ENCODE measurements at regions not wholly inside any gene's neighbourhood (a gene's known extent, or its start where the extent isn't known, plus 50 kb on each side); places are given as distances from the start of the nearest gene placed in this dataset.

DNA sequence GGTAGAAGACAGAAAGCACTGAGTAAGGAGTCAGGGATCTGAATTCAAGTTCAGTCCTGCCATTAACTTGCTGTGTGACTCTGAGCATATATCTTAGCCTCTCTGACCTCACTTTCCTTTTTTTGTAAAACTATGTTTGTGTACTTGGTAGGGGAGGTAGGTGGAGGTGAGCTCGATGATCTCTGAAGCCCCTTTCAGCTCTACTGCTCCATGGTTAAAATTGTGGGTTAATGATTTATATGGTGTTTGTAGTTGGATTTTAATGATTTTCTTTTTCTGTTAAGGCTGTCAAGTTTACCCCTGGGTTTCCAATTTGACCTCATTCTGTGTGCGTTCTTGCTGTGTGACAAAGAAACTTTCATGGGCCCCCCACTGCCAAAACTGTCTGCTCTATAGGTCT lies 124.1 kb downstream of the CD164 start (continued):
- TF ChIP-seq, protein P1, sequence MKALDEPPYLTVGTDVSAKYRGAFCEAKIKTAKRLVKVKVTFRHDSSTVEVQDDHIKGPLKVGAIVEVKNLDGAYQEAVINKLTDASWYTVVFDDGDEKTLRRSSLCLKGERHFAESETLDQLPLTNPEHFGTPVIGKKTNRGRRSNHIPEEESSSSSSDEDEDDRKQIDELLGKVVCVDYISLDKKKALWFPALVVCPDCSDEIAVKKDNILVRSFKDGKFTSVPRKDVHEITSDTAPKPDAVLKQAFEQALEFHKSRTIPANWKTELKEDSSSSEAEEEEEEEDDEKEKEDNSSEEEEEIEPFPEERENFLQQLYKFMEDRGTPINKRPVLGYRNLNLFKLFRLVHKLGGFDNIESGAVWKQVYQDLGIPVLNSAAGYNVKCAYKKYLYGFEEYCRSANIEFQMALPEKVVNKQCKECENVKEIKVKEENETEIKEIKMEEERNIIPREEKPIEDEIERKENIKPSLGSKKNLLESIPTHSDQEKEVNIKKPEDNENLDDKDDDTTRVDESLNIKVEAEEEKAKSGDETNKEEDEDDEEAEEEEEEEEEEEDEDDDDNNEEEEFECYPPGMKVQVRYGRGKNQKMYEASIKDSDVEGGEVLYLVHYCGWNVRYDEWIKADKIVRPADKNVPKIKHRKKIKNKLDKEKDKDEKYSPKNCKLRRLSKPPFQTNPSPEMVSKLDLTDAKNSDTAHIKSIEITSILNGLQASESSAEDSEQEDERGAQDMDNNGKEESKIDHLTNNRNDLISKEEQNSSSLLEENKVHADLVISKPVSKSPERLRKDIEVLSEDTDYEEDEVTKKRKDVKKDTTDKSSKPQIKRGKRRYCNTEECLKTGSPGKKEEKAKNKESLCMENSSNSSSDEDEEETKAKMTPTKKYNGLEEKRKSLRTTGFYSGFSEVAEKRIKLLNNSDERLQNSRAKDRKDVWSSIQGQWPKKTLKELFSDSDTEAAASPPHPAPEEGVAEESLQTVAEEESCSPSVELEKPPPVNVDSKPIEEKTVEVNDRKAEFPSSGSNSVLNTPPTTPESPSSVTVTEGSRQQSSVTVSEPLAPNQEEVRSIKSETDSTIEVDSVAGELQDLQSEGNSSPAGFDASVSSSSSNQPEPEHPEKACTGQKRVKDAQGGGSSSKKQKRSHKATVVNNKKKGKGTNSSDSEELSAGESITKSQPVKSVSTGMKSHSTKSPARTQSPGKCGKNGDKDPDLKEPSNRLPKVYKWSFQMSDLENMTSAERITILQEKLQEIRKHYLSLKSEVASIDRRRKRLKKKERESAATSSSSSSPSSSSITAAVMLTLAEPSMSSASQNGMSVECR (CRISPR knock-in tag; IDR thresholded peaks at IDR 0.05) = no peak
- TF ChIP-seq RB1 (IDR thresholded peaks at IDR 0.05; ENCODE audit: low read depth) (no peak), RBM25 (IDR thresholded peaks at IDR 0.05; ENCODE audit: low read depth, low read length, severe bottlenecking) (peak; percentile 91)
- TF ChIP-seq, protein P2, sequence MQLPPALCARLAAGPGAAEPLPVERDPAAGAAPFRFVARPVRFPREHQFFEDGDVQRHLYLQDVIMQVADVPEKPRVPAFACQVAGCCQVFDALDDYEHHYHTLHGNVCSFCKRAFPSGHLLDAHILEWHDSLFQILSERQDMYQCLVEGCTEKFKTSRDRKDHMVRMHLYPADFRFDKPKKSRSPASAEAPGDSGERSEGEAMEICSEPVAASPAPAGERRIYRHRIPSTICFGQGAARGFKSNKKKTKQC (CRISPR knock-in tag; IDR thresholded peaks at IDR 0.05) = no peak

DNA sequence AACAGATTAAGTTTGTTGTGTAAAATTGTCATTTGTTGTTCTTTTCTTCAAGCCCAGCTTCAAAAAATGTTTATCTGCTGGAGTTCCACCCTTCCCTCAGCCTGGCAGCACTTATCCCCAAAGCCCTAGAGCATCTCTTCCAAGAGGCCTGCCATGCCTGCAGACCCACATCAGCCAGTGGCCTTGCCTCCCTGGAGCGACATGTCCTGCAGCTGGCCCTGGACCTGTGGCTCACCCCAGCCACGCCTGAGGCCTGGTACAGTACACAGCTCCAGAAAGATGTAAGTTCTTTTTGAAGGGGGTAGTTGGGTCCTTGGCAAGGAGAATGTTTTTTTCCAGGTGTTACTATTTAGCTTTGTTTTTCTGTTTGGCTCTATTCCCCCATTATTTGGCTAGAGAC lies 124.8 kb downstream of the CD164 start:
- intact Hi-C loops (cut with micrococcal nuclease) = no loop called here
- CTCF ChIA-PET (ENCODE audit: low intra/inter-chr PET ratio) = no interaction called here
- no peaks in the 10 kb centered on the region for H3K9me3 ChIP-seq (replicated peaks; ENCODE audit: control insufficient read depth, insufficient read depth, low read depth, low read length)
- TF ChIP-seq EP300 (IDR thresholded peaks at IDR 0.05; ENCODE audit: low read length) (no peak), NR2C1 (IDR thresholded peaks at IDR 0.05) (no peak), NR2C1 (tag; IDR thresholded peaks at IDR 0.05) (no peak), FOXK1 (CRISPR knock-in tag; IDR thresholded peaks at IDR 0.05; ENCODE audit: borderline replicate concordance) (no peak), CBX1 (IDR thresholded peaks at IDR 0.05; ENCODE audit: low read depth) (no peak), EHMT2 (IDR thresholded peaks at IDR 0.05) (no peak), EZH2 (IDR thresholded peaks at IDR 0.05; ENCODE audit: borderline replicate concordance, low read depth, low read length) (no peak), ZNF311 (CRISPR knock-in tag; IDR thresholded peaks at IDR 0.05) (no peak), SPI1 (IDR thresholded peaks at IDR 0.05; ENCODE audit: borderline replicate concordance, low read depth, low read length) (no peak), IFI16 (CRISPR knock-in tag; IDR thresholded peaks at IDR 0.05) (no peak), SIX5 (IDR thresholded peaks at IDR 0.05; ENCODE audit: borderline replicate concordance in 1 of 2, insufficient read depth in 1 of 2, low read depth in 1 of 2, low read length in 2 of 2) (no peak)
- TF ChIP-seq, protein P3, sequence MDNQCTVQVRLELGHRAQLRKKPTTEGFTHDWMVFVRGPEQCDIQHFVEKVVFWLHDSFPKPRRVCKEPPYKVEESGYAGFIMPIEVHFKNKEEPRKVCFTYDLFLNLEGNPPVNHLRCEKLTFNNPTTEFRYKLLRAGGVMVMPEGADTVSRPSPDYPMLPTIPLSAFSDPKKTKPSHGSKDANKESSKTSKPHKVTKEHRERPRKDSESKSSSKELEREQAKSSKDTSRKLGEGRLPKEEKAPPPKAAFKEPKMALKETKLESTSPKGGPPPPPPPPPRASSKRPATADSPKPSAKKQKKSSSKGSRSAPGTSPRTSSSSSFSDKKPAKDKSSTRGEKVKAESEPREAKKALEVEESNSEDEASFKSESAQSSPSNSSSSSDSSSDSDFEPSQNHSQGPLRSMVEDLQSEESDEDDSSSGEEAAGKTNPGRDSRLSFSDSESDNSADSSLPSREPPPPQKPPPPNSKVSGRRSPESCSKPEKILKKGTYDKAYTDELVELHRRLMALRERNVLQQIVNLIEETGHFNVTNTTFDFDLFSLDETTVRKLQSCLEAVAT (IDR thresholded peaks at IDR 0.05) = no peak

More for the DNA sequence above, 124.8 kb downstream of the CD164 start:
- Histone ChIP-seq H3K27me3 (ENCODE audit: control insufficient read depth in 2 of 2, insufficient read depth in 2 of 2, low read length in 2 of 2) (no peaks in the 10 kb centered on the region), H3K9ac (ENCODE audit: insufficient read depth in 1 of 2, low read depth in 2 of 2, low read length in 2 of 2) (0 out of 4 replicates have a peak overlapping the region, but pooled peaks of 1 of the 2 experiments have one; percentile 10), H3K4me2 (ENCODE audit: insufficient read depth, low read length) (no peak overlapping the region), H3K9me1 (ENCODE audit: control insufficient read depth, insufficient read depth, low read length) (no peaks in the 10 kb centered on the region), H4K20me1 (replicated peaks; ENCODE audit: control insufficient read depth, insufficient read depth, low read length) (no peaks in the 10 kb centered on the region), H2AFZ (ENCODE audit: low read depth, low read length) (0 out of 2 replicates have a peak overlapping the region, but pooled peaks have one; percentile 4), H3K79me2 (ENCODE audit: control insufficient read depth, insufficient read depth, low read length) (no peaks in the 10 kb centered on the region), H3K27ac (ENCODE audit: extremely low read depth, low read depth, low read length) (no peak overlapping the region), H3K36me3 (ENCODE audit: control insufficient read depth, insufficient read depth, low read length) (no peaks in the 10 kb centered on the region), H3K4me1 (replicated peaks in 1 of 2; ENCODE audit: control insufficient read depth in 2 of 2, insufficient read depth in 2 of 2, low read length in 2 of 2) (0 out of 5 replicates have a peak, but pooled peaks cover 3% of the 10 kb centered on the region in 2 experiments), H3K4me3 (no peak overlapping the region)
- DNase-seq (ENCODE audit: extremely low read depth in 1 of 4, low spot score in 3 of 4) (no peak), ATAC-seq (no peak), FAIRE-seq (no peak)
- WGBS (ENCODE audit: insufficient coverage, low coverage, missing lambda C conversion rate) = 76% methylated on average over 2 of the region's 2 CpGs
- in situ Hi-C loops (cut with MboI) = no loop called here
- BruUV-seq (replicated peaks) = no TSS peak
- POLR2A ChIA-PET = no interaction called here

Measured in K562 (cell line).